ENCODE measurements at regions not wholly inside any gene's neighbourhood (a gene's known extent, or its start where the extent isn't known, plus 50 kb on each side); places are given as distances from the start of the nearest gene placed in this dataset.

GRCh38 chr6:27119761-27120160, 127.7 kb upstream of the PRSS16 start:
- TF ChIP-seq FOXP4 (CRISPR knock-in tag; IDR thresholded peaks at IDR 0.05), result no peak
- no peak for TF ChIP-seq PRDM15 (CRISPR knock-in tag; IDR thresholded peaks at IDR 0.05)
- TF ChIP-seq CTCF (IDR thresholded peaks at IDR 0.05), result no peak
- TF ChIP-seq ZNF121 (CRISPR knock-in tag; IDR thresholded peaks at IDR 0.05), result no peak
- TF ChIP-seq, protein P1, sequence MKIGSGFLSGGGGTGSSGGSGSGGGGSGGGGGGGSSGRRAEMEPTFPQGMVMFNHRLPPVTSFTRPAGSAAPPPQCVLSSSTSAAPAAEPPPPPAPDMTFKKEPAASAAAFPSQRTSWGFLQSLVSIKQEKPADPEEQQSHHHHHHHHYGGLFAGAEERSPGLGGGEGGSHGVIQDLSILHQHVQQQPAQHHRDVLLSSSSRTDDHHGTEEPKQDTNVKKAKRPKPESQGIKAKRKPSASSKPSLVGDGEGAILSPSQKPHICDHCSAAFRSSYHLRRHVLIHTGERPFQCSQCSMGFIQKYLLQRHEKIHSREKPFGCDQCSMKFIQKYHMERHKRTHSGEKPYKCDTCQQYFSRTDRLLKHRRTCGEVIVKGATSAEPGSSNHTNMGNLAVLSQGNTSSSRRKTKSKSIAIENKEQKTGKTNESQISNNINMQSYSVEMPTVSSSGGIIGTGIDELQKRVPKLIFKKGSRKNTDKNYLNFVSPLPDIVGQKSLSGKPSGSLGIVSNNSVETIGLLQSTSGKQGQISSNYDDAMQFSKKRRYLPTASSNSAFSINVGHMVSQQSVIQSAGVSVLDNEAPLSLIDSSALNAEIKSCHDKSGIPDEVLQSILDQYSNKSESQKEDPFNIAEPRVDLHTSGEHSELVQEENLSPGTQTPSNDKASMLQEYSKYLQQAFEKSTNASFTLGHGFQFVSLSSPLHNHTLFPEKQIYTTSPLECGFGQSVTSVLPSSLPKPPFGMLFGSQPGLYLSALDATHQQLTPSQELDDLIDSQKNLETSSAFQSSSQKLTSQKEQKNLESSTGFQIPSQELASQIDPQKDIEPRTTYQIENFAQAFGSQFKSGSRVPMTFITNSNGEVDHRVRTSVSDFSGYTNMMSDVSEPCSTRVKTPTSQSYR (CRISPR knock-in tag; IDR thresholded peaks at IDR 0.05), result no peak
- TF ChIP-seq, protein P2, sequence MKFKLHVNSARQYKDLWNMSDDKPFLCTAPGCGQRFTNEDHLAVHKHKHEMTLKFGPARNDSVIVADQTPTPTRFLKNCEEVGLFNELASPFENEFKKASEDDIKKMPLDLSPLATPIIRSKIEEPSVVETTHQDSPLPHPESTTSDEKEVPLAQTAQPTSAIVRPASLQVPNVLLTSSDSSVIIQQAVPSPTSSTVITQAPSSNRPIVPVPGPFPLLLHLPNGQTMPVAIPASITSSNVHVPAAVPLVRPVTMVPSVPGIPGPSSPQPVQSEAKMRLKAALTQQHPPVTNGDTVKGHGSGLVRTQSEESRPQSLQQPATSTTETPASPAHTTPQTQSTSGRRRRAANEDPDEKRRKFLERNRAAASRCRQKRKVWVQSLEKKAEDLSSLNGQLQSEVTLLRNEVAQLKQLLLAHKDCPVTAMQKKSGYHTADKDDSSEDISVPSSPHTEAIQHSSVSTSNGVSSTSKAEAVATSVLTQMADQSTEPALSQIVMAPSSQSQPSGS (CRISPR knock-in tag; IDR thresholded peaks at IDR 0.05; ENCODE audit: borderline replicate concordance, low read depth), result no peak
- no peak for TF ChIP-seq ESRRA (CRISPR knock-in tag; IDR thresholded peaks at IDR 0.05; ENCODE audit: borderline replicate concordance)

All from WTC11 (cell line).